ENCODE measurements at regions not wholly inside any gene's neighbourhood (a gene's known extent, or its start where the extent isn't known, plus 50 kb on each side); places are given as distances from the start of the nearest gene placed in this dataset.

DNA sequence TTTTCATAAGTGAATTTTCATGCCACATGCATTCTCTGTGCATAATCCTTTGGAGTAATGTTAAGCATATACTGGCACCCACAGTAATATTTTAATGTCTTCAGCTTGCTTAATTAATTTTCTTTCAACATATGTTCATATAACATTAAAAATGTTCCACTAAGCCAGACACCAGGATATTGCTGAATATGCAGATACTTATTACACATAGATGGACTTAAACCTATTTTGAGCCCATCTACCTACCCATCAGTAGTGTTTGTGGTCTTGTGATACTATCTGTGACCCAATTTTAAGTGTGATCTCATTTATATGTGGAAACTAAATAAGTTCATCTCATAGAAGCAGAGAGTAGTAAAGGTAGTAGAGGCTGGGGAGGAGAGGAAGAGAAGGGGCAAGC, 379.5 kb upstream of the JAG1 start:
- H3K27me3 Mint-ChIP-seq, result no peaks in the 10 kb centered on the region
- no peak overlapping the region for H3K4me3 Mint-ChIP-seq
- no peak for ATAC-seq
- H3K27ac Mint-ChIP-seq, result no peak overlapping the region
- no peaks in the 10 kb centered on the region for H3K4me1 Mint-ChIP-seq
- DNase-seq, result no peak
- no peaks in the 10 kb centered on the region for H3K9me3 Mint-ChIP-seq

DNA sequence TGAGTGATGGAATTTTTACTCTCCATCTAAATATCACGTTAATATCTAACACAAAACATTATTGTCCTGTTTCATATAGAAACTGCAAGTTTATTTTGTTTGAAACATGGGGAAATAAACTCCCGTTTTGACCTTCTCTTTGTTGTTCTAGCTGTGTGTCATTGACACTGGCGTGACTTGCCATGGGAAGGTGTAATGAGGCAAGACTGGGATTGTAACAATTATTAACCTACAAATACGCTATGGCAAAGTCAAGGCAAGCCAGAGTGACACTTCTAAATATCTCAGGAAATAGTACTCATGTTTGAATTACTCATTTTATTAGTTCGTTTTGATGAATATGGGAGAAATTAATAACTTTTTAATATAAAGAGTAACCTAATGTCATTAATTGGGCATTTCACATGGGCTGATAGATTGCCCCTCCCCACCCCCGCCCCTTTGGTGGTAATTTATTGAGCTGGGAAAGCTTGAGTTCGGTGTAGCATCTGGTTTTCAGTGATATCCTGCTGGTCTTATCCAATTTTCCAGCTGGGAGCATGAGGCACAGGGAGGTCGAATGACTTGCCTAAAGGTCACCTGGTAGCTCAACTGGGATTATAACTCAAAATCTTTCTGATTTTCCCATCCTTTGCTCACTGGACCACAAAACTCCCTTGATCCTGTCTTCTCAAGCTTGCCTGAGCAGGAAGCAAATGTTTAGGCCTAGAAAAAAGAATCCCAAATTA, 380.6 kb upstream of the JAG1 start:
- Mint-ChIP-seq H3K27ac (no peak overlapping the region), H3K27me3 (no peaks in the 10 kb centered on the region), H3K4me3 (no peak overlapping the region), H3K4me1 (no peaks in the 10 kb centered on the region), H3K9me3 (no peaks in the 10 kb centered on the region)
- DNase-seq (no peak), ATAC-seq (no peak)

DNA sequence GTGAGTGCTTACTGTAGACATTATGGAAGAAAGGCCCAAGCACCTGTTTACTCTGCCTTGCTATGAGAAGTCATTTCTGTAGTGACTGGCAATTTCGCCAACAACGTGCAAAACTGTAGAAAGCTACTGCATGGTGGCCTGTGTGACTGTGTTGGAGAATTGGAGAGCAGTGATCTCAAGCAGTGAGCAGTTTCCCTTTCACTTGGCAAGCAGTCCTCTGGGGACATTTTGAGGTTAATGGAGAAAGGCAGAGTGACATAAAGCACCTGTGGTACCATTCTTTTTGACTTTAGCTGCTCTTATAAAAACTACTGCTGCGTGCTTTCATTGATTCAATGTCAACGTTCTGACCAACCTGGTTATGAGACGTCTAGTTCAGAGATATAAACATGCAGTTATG, 382.6 kb upstream of the JAG1 start:
- Mint-ChIP-seq H3K9me3 (no peaks in the 10 kb centered on the region), H3K27ac (no peak overlapping the region), H3K27me3 (no peaks in the 10 kb centered on the region), H3K4me3 (no peak overlapping the region), H3K4me1 (no peaks in the 10 kb centered on the region)
- no peak for ATAC-seq
- no peak for DNase-seq

DNA sequence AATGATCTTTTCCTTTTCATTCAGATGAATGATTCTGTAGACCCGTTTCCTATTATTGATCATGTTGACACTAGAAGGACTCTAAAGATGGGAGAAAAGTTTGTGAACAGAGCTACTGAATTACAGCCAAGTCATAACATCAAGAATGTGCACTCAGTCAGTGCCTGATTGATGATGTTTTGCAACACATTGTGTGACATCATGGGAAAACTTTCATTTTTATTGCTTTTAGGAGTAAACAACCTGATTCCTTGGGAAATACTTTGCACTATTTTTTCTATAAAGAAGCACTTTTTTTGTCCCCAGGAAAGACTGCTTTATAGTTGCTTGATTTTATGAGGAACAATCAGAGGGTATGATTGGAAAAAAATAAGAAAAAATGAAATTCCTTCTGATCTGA, 383.8 kb upstream of the JAG1 start:
- ATAC-seq, result no peak
- Mint-ChIP-seq H3K4me1 (no peaks in the 10 kb centered on the region), H3K27ac (no peak overlapping the region), H3K4me3 (no peak overlapping the region), H3K27me3 (no peaks in the 10 kb centered on the region), H3K9me3 (no peaks in the 10 kb centered on the region)
- DNase-seq, result no peak

DNA sequence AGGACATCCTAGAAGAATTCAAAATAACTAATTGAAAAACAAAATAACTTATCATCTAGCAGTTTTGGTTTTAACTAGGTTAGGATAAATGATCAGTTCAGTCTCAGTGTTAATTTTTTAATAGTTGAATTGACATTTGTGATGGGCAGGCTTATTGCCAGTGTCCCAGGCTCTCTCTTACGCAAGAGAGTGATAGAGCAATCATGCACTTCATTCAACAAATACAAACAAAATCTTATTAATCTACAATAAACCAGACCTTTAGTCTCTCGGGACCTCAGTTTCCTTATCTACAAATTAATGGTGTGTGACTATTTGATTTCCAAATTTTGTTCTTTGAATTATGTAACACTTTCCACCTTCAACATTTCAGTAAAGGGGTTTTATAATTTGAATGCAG, 385.9 kb upstream of the JAG1 start:
- H3K4me3 Mint-ChIP-seq, result no peak overlapping the region
- ATAC-seq (no peak), DNase-seq (no peak)
- no peaks in the 10 kb centered on the region for H3K27me3 Mint-ChIP-seq
- H3K4me1 Mint-ChIP-seq, result no peaks in the 10 kb centered on the region
- no peaks in the 10 kb centered on the region for H3K9me3 Mint-ChIP-seq
- H3K27ac Mint-ChIP-seq, result no peak overlapping the region

DNA sequence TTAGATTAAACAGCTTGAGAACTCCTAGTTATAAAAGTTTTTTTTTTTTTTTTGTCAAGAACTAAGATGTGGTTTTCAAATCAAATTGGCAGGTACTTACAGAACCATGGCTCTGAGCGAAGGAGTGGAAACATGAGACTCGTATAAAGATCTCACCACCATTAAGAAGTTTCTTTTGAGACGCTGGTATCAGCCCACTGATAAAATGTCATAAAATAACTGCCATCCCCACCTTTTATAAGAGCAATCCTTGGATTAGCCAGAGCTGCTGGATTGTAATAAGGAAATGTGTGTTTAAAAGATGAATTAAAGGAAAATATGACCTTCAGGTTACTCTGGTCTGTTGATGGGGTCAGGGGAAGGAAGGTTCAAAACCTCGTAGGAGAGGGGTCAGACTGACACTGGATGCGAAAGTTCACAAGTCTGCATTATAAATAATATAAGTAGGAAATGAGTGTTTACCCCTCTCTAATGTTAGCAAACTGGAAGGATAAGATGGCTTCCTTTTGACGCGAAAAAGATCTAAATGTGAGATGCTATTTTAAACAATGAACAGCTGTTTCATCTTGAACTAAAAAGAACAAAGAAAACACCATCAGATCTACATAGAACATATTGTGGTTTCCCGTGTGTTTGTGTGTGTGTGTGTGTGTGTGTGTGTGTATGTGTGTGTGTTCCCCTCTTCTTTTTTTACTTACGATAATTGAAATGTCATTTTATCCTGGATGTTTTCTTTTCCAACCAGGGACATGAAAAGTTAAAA, 386.8 kb upstream of the JAG1 start:
- Mint-ChIP-seq H3K27ac (no peak overlapping the region), H3K27me3 (no peaks in the 10 kb centered on the region), H3K4me1 (no peaks in the 10 kb centered on the region), H3K4me3 (no peak overlapping the region), H3K9me3 (no peaks in the 10 kb centered on the region)
- DNase-seq (no peak), ATAC-seq (no peak)

DNA sequence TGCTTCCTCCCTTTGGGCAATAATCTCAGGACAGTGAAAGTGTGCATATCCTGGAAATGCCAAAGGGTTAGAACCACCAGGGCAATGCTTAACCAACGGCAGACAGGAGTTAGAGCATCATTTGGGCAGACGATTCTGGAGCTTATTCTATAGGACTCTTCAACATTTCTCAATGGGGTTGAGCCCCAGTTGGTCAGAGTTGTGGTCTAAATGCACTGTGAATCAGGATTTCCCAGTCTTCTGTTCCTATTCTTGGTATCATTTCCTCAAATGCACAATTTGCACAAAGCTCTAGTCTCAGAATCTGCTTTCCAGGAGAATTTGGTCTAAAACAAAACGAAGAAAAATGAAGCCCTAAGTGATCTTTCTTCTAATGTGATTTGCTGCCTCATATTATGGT, 389.6 kb upstream of the JAG1 start:
- Mint-ChIP-seq H3K4me3 (no peak overlapping the region), H3K27ac (no peak overlapping the region), H3K9me3 (no peaks in the 10 kb centered on the region), H3K27me3 (no peaks in the 10 kb centered on the region), H3K4me1 (no peaks in the 10 kb centered on the region)
- no peak for DNase-seq
- ATAC-seq, result no peak

DNA sequence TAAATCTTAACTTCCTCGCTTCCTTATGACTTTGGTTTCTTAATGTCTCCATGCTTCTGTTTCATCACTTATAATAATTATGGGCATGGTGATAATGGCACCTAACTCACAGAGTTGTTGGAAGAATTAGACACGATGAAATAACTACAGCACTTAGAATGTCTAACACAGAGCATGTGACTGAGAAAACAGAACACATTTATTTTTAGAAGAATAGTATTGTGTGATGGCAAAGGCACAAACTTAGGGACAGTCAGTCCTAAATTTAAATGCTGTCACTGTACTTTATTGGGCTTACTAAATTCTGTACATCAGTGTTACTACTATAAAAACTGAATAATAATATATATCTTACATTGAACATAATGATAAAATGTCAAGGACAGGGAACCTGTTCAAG, 391.1 kb upstream of the JAG1 start:
- Mint-ChIP-seq H3K27me3 (no peaks in the 10 kb centered on the region), H3K27ac (no peak overlapping the region), H3K4me3 (no peak overlapping the region), H3K9me3 (no peaks in the 10 kb centered on the region), H3K4me1 (no peaks in the 10 kb centered on the region)
- ATAC-seq (no peak), DNase-seq (no peak)

DNA sequence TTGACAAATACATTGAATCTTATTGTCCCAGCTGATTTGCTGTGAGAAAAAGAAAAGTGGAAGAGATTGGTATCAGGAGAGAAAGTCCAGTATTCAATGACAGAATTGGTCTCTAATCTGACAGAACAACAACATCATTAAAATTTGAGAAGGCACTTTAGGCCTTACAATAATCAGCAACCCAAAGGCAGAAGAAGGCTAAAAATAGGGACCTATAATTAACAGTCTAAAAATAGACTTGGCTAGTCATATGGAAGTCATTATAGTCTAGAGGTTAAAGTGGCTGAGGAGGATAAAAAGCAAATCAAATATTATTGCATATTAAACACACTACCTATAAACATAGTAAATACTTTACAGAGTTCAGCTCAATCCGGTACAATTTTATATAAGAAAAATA, 393.6 kb upstream of the JAG1 start:
- ATAC-seq, result no peak
- no peaks in the 10 kb centered on the region for H3K27me3 Mint-ChIP-seq
- no peak overlapping the region for H3K4me3 Mint-ChIP-seq
- H3K9me3 Mint-ChIP-seq, result peaks cover 7 to 12% of the 10 kb centered on the region in 2 donors
- H3K4me1 Mint-ChIP-seq, result no peaks in the 10 kb centered on the region
- H3K27ac Mint-ChIP-seq, result no peak overlapping the region
- no peak for DNase-seq

DNA sequence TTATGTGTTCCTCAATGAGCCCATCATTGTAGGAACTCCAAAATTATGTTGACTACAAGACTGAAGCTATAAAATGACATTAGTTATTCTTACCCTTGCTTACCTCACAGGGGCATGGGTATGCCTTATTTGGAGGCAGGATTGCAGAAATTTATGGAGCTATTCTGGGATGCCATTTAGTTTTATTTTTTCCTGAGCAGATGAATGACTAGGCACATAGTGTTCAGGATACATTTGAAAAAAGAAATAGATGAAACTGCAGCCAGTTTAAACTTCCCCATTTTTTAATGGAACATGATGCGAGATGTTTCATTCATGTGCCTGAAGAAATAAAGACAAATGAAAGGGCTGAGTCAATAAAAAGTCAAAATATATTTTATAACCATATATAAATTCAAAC, 399.2 kb upstream of the JAG1 start:
- no peak overlapping the region for H3K27ac Mint-ChIP-seq
- no peak overlapping the region for H3K4me3 Mint-ChIP-seq
- H3K27me3 Mint-ChIP-seq, result no peaks in the 10 kb centered on the region
- no peak for DNase-seq
- peaks cover 13 to 17% of the 10 kb centered on the region in 2 donors for H3K9me3 Mint-ChIP-seq
- no peaks in the 10 kb centered on the region for H3K4me1 Mint-ChIP-seq
- ATAC-seq, result no peak

DNA sequence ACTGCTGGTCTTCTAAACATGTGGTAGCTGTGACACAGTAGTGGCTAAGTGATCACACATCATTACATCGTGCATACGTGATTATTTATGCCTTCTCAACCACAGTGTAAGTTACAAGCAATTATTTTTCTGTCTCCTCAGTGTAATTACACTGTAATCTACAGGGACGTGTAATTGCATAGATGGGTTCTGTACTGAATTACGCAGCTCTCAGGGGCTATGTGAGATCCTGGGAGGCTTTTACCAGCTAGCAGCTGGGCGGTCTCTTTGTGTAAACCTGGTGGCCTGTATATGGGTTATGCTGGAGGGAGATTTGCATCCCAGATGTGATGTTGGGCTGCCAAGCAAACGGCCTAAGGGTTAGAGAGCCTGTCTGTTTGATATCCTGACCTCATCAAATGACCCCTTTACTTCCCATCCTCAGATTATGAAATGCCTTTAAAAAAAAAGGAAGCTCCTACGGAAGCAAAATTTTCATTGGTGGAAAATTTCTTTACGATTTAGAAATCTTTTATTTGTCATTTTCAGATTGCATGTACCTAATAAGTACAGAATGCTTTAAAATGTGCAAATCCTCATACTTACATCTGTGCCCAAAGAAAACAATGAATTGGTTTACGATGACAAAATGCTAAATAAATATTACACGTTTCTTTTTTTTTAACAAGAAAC, 402.8 kb upstream of the JAG1 start:
- peaks cover 13 to 17% of the 10 kb centered on the region in 2 donors for H3K9me3 Mint-ChIP-seq
- no peaks in the 10 kb centered on the region for H3K27me3 Mint-ChIP-seq
- ATAC-seq (no peak), DNase-seq (no peak)
- no peak overlapping the region for H3K27ac Mint-ChIP-seq
- no peak overlapping the region for H3K4me3 Mint-ChIP-seq
- H3K4me1 Mint-ChIP-seq, result no peaks in the 10 kb centered on the region

DNA sequence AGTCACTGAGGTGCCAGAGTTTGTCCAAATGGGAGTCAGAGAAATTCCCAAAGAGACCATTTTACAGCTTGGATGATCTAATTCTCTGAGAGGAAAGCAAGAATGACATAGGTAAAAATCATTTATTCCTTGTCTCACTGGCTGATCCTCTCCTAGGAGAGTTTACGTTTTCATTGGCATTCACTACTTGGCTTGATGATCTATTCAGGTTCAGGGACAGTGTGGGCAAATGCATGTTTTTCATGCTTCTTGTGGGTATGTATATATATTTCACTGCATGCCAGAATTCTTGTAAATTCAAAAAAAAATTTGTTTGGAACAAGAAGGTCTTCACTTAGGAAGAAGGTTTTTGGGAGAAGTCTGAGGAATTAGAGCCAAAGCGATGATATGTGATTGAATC, 403.4 kb upstream of the JAG1 start:
- Mint-ChIP-seq H3K9me3 (peaks cover 7 to 17% of the 10 kb centered on the region in 2 donors), H3K27ac (no peak overlapping the region)
- no peak for ATAC-seq

DNA sequence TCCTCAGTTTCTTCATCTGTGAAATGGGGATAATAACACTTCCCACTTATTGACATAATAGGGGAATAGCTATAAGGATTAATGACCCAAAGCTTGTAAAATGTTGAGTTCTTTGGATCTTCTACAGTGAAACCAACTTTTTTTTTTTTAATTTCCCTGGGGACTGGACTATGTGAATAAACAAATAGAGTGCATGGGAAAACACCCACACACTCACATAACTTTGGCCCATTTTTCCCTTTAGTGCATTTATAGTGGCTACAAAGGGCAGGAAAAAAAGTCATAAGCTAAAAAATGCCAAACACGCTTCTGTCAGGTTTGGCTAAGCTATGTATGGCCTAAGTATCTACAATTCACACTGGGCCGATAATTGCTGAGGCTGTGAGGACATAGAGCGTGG, 406.2 kb upstream of the JAG1 start:
- Mint-ChIP-seq H3K4me1 (no peaks in the 10 kb centered on the region), H3K9me3 (peaks cover 6 to 16% of the 10 kb centered on the region in 2 donors), H3K27ac (no peak overlapping the region), H3K27me3 (no peaks in the 10 kb centered on the region), H3K4me3 (no peak overlapping the region)
- DNase-seq (no peak), ATAC-seq (no peak)

More for the DNA sequence above, 403.4 kb upstream of the JAG1 start:
- H3K4me1 Mint-ChIP-seq, result no peaks in the 10 kb centered on the region
- no peak for DNase-seq
- no peak overlapping the region for H3K4me3 Mint-ChIP-seq
- H3K27me3 Mint-ChIP-seq, result no peaks in the 10 kb centered on the region

DNA sequence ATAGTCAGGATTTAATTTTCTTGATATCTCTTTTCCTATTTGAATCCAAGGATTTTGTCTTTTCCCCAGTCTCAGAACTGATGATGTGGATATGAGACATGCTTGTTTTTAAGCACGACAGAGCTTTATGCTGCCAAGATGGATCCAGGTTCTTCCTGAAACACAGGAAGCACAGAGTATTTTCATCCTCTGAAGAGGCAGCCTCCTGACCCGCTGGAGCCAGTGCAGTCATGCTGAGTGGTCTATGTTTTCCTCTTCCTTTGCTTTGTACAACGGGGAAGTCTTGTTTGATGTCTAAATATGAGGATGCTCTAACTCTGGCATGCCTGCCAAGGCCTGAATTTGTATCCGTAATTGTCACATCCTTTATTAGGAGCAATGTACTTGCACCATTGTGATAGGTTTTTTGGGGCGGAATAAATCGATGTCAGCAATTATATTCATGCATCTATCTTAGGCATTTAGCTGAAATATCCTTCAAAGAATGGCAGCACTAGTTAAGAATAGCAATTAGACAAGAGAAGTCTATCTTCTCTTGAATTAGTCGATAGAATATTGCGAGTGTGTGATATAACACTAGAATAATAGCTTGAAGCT, 407.1 kb upstream of the JAG1 start:
- H3K4me3 Mint-ChIP-seq, result no peak overlapping the region
- ATAC-seq (no peak), DNase-seq (no peak)
- no peaks in the 10 kb centered on the region for H3K4me1 Mint-ChIP-seq
- H3K9me3 Mint-ChIP-seq, result peaks cover 6 to 16% of the 10 kb centered on the region in 2 donors
- H3K27ac Mint-ChIP-seq, result no peak overlapping the region
- H3K27me3 Mint-ChIP-seq, result no peaks in the 10 kb centered on the region

DNA sequence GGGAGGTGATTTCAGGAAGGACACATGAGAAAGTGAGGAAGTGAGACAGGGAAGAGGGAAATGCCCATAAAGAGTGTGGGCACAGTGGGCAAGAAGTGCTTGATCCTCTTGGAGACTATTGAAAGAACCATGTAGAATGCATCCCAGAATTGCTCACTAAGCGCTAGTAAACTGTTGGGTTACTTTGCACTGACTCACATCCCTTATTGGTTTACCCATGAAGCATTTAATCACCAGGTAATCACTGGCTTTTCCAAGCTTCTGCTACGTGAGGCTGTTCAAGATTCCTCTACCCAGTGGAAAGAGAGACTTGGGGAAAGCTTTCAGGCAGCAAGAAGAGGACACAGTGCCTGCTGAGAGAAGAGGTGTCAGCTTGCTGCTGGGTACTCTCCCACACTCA, 410.0 kb upstream of the JAG1 start:
- no peak overlapping the region for H3K27ac Mint-ChIP-seq
- peaks cover 14 to 31% of the 10 kb centered on the region in 2 donors for H3K9me3 Mint-ChIP-seq
- DNase-seq (no peak), ATAC-seq (no peak)
- no peaks in the 10 kb centered on the region for H3K27me3 Mint-ChIP-seq
- H3K4me1 Mint-ChIP-seq, result no peaks in the 10 kb centered on the region
- H3K4me3 Mint-ChIP-seq, result no peak overlapping the region

DNA sequence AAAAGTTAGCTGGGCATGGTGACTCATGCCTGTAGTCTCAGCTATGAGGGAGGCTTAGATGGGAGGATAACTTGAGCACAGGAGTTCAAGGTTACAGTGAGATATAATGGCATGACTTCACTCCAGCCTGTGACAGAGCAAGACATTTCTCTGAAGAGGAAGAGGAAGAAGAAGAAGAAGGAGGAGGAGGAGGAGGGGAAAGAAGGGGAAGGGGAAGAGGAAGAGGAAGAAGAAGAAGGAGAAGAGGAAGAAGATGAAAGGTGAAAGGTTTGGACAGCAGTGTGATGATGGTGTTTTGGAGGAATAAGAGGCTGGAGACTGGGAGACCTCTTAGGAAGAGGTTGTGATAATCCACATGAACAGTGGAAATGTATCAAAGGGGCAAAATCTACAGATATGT, 410.7 kb upstream of the JAG1 start:
- no peak overlapping the region for H3K27ac Mint-ChIP-seq
- no peak for ATAC-seq

More for the DNA sequence above, 410.7 kb upstream of the JAG1 start:
- no peaks in the 10 kb centered on the region for H3K4me1 Mint-ChIP-seq
- H3K4me3 Mint-ChIP-seq, result no peak overlapping the region
- no peak for DNase-seq
- no peaks in the 10 kb centered on the region for H3K27me3 Mint-ChIP-seq
- H3K9me3 Mint-ChIP-seq, result peaks cover 14 to 31% of the 10 kb centered on the region in 2 donors

Measured in stimulated activated naive CD8-positive, alpha-beta T cell treated with anti-CD3 and anti-CD28 coated beads, Interleukin-15, amount 100 ng/mL, for 72 hours (primary cell).